CD4-positive, alpha-beta T cell treated with Interferon alpha-2 for 1 hour (primary cell): ENCODE measurements at regions not wholly inside any gene's neighbourhood (a gene's known extent, or its start where the extent isn't known, plus 50 kb on each side); places are given as distances from the start of the nearest gene placed in this dataset.
"Not testable (repeated sequence)": the region's sequence is repeated elsewhere in the genome, so short reads cannot be mapped to it uniquely, and the experiment has no call there.

ENCODE experiments used
- DNase-seq, 2 donors: peaks; one replicate each; pipeline ENCODE4 v3.0.0-alpha.2; 2020 to 2022

DNA sequence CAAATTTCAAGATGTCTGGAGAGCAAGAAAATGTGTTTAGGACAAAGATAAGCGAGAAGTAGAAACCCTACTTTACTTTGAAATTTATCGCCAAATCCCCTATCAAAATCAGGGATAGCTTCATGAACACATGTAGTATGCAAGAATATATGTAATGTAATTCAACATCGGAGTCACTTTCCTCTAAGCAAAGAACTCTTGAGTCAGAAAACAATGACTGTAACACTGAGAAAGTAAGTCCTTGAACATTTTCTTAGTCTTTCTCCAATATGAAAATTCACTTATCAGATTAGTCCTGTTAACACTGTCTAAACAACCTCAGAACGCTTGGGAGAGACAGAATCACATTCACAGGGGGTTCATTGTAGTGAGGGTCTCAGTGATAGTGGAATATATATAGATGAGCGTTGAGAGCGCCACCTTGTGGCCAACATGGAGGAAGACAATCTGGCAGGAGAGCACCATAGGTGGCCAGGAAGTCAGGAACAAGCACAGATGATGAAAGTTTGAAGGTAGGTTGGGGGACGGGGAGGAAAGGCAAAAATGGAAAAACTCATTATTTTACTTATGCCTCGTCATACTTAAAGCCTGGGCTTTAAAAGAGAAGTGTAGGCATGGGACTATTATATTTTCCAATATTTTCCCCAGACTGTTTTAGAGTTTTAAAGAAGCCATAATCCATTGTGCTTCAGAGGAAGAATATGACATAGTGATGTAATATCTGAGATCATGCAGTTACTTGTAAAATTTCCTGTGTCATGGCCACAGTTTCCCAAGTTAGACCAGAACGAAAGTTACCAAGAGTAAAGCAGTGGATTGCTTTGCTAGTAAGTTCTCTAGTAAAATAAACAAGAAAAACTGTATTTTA is 115.5 kb upstream of the GNAI1 start:
- DNase-seq: peak; percentile 9 to 11

DNA sequence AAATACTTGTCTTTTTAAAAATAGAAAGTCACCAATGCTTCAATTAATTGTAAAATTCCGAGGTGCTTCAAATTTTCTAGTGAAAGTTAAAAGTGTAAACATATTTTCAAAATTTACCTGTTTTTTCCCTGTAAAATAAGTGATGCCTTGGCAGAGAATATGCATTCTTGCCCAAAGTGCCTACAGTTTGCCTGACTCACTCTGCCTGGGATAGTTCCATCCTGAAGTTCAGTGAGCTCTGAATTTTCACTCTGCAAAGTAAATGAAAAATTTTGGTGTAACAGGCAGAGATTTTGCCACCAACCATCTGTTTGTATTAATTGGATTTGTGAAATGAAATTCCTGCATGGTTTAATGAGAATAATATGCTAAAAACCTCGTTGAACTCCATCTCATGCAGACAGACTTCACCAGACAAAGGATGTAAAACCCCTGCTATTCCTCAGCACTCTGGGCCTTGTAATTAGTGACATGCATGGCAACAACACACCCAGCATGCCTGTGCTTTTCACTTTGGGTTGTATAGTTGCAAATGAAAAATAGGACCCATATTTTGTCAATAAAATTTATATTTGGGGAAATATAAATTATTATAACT is 117.4 kb upstream of the GNAI1 start:
- no peak for DNase-seq

GRCh38 chr7:80014511-80014910 is 120.1 kb upstream of the GNAI1 start:
- no peak for DNase-seq

DNA sequence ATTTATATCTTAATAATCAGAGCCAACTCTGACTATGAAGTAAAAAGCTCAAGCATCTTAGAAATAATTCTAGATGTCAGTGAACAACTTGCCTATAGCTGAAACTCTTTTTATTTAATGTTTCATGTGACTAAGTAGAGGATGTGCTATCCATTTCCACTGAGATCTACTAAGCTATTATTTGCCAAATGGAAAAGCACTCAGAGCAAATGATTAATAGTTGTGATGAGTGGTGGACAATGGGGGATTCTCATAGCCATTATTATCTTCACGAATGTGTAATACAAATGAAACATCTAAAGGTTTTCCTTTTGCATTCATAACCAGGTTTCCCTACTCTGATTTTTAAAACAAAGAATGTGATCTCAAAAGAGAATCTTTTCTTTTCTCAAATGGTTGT is 126.6 kb upstream of the GNAI1 start:
- DNase-seq: no peak

GRCh38 chr7:80002865-80003264 is 131.8 kb upstream of the GNAI1 start:
- no peak for DNase-seq

DNA sequence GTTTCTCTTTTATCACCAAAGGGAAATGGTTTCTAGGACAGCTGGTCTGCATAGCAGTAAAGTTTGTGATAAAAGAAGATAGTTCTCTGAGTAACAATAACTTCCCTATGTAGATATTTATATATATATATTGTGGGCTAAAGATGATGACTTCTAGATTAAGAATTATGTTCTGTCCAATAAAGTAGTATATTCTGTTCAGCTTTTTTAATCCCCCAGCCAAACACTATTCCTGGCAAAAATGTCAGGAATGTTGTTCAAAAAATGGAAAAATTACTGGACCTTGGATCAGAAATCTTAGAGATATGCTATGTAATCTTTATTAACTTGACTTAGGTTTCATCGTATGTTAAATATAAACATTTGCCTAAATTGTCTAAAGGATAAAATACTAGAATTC is 136.3 kb upstream of the GNAI1 start:
- no peak for DNase-seq

DNA sequence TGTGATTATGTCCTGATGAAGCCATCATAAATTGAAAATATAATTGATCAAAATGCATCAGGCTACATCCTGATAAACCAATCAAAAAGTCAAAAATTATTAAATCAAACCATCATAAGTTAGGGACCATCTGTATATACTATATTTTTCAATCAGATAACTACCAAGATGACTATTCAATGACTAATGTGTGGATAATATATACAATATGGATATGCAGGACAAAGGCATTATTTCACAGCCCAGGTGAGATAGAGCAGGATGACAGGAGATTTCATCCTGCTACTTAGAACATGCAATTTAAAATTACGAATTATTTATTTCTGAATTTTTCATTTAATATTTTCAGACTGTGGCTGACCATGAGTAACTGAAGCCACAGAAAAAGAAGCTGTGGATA is 137.3 kb upstream of the GNAI1 start:
- DNase-seq: no peak

DNA sequence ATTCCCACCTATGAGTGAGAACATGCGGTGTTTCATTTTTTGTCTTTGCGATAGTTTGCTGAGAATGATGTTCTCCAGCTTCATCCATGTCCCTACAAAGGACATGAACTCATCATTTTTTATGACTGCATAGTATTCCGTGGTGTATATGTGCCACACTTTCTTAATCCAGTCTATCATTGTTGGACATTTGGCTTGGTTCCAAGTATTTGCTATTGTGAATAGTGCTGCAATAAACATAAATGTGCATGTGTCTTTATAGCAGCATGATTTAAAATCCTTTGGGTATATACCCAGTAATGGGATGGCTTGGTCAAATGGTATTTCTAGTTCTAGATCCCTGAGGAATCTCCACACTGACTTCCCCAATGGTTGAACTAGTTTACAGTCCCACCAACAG is 138.9 kb upstream of the GNAI1 start:
- DNase-seq: not testable (repeated sequence)

- no peak for DNase-seq
These were observed 146.0 kb upstream of the GNAI1 start for GRCh38 chr7:79988653-79989052.

GRCh38 chr7:79984210-79984609 is 150.4 kb upstream of the GNAI1 start:
- no peak for DNase-seq

- DNase-seq: no peak
These were observed 152.4 kb upstream of the GNAI1 start for GRCh38 chr7:79982141-79982770.

DNA sequence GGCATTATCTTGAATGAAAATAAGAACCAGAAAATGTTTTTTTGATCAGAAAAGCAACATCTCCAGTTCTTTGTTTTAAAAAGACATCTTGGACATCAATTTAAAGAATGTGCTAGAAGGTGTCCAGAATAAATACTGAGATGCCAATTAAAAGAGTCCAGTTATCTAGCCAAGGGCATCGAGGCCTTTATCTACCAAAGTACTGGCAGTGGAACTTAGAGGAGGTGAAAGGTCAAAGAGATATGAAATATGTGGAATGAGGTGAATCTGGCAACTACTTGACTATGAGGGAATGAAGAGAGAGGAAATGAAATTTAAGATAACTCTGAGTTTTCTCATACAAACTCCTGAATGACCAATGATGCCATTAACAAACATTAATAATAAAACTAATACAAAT is 154.3 kb upstream of the GNAI1 start:
- DNase-seq: no peak

DNA sequence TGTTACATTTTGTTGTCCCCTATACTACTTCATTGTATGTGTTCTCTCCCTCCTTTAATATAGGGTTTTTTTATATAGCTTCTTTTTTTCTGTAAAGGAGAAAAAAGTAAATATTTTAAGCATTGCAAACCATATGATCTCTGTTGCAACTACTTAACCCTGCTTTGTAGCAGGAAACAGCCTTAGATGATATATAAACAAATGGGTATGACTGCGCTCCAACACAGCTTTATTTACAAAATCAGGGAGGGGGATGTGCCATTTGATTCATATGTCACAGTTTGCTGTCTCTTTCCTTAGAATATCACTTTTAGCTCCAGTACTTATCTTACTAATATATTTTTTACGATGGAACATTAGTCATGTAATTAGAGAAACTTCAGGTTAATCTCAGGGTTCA is 155.2 kb upstream of the GNAI1 start:
- DNase-seq: no peak

DNA sequence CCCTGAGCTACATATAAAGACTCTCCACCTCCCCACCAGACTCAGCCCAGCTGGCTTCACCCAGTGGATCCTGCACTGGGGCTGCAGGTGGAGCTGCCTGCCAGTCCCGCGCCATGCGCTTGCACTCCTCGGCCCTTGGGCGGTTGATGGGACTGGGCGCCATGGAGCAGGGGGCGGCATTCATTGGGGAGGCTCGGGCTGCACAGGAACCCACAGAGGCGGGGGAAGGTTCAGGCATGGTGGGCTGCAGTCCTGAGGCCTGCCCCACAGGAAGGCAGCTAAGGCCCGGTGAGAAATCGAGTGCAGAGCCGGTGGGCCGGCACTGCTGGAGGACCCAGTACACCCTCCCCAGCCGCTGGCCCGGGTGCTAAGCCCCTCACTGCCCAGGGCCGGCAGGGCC is 157.2 kb upstream of the GNAI1 start:
- no peak for DNase-seq

DNA sequence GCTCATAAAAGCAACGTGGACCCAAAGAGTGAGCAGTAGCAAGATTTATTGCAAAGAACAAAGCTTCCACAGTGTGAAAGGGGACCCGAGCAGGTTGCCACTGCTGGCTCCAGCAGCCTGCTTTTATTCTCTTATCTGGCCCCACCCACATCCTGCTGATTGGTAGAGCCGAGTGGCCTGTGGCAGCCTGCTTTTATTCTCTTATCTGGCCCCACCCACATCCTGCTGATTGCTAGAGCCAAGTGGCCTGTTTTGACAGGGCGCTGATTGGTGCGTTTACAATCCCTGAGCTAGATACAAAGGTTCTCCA is 158.0 kb upstream of the GNAI1 start:
- not testable (repeated sequence) for DNase-seq

DNA sequence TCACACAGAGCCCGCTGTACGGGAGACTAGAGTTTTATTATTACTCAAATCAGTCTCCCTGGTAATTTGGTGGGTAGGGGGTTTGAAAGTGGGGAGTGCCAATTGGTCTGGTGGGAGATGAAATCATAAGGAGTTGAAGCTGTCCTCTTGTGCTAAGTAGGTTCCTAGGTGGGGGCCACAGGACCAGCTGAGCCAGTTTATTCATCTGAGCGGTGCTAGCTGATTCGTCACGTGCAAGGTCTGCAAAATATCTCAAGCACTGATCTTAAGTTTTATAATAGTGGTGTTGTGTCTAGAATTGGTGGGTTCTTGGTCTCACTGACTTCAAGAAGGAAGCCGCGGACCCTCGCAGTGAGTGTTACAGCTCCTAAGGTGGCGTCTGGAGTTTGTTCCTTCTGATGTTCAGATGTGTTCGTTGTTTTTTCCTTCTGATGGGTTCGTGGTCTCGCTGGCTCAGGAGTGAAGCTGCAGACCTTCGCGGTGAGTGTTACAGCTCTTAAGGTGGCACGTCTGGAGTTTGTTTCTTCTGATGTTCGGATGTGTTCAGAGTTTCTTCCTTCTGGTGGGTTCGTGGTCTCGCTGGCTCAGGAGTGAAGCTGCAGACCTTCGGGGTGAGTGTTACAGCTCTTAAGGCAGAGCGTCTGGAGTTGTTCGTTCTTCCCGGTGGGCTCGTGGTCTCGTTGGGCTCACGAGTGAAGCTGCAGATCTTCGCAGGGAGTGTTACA is 158.5 kb upstream of the GNAI1 start:
- not testable (repeated sequence) for DNase-seq

- no peak for DNase-seq
These were observed 161.2 kb upstream of the GNAI1 start for GRCh38 chr7:79973455-79973854.

DNA sequence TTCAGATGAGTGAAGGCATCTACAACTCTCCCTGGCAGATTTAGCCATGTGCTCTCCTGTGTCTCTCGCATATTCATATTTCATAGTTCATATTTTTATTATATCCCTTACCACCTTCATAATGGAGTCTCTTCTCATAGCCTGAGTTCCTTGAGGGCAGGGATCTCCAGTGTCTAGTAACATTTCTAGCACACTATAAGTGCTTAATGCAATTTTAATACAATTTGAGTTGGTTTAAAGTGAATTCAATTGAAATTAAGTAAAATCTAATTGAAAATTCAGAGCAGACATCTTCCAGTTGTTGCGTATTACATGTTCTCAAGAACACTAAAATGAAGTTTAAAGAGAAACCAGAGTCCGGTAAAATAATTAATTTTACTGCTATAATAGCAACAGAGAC is 163.6 kb upstream of the GNAI1 start:
- no peak for DNase-seq

- DNase-seq: no peak
These were observed 165.7 kb upstream of the GNAI1 start for GRCh38 chr7:79968894-79969293.

GRCh38 chr7:79968077-79968648 is 166.5 kb upstream of the GNAI1 start:
- DNase-seq: no peak

- no peak for DNase-seq
These were observed 168.7 kb upstream of the GNAI1 start for GRCh38 chr7:79965946-79966345.

- DNase-seq: no peak
These were observed 170.2 kb upstream of the GNAI1 start for GRCh38 chr7:79964463-79964862.

- no peak for DNase-seq
These were observed 181.5 kb upstream of the GNAI1 start for GRCh38 chr7:79953130-79953529.
